ENCODE measurements at regions not wholly inside any gene's neighbourhood (a gene's known extent, or its start where the extent isn't known, plus 50 kb on each side); places are given as distances from the start of the nearest gene placed in this dataset.

- CTCF ChIA-PET, result no interaction called here
- POLR2A ChIA-PET, result no interaction called here
- Mint-ChIP-seq H3K27ac (no peak overlapping the region), H3K36me3 (no peaks in the 10 kb centered on the region), H3K9me3 (peaks cover 9% of the 10 kb centered on the region), H3K4me3 (no peak overlapping the region), H3K4me1 (peaks cover 7% of the 10 kb centered on the region), H3K27me3 (ENCODE audit: low read depth) (no peaks in the 10 kb centered on the region)
- no peak for DNase-seq (ENCODE audit: low spot score)
- ATAC-seq, result no peak
- TF ChIP-seq TEAD4 (CRISPR knock-in tag; IDR thresholded peaks at IDR 0.05) (no peak), TEAD1 (CRISPR knock-in tag; IDR thresholded peaks at IDR 0.05) (no peak), TP53 (CRISPR knock-in tag; IDR thresholded peaks at IDR 0.05) (no peak), ZNF532 (CRISPR knock-in tag; IDR thresholded peaks at IDR 0.05; ENCODE audit: borderline replicate concordance) (no peak), FOXK1 (CRISPR knock-in tag; IDR thresholded peaks at IDR 0.05) (no peak), TCF7 (CRISPR knock-in tag; IDR thresholded peaks at IDR 0.05; ENCODE audit: low read depth) (no peak), JAZF1 (CRISPR knock-in tag; IDR thresholded peaks at IDR 0.05) (no peak), CREM (CRISPR knock-in tag; IDR thresholded peaks at IDR 0.05) (no peak), ELF4 (CRISPR knock-in tag; IDR thresholded peaks at IDR 0.05; ENCODE audit: low read depth) (no peak), EMX1 (CRISPR knock-in tag; IDR thresholded peaks at IDR 0.05) (no peak), IRF1 (CRISPR knock-in tag; IDR thresholded peaks at IDR 0.05) (no peak), NFATC4 (CRISPR knock-in tag; IDR thresholded peaks at IDR 0.05) (no peak), ZNF219 (CRISPR knock-in tag; IDR thresholded peaks at IDR 0.05; ENCODE audit: borderline replicate concordance) (no peak), FOXP1 (CRISPR knock-in tag; IDR thresholded peaks at IDR 0.05; ENCODE audit: borderline replicate concordance) (no peak)
- TF ChIP-seq, protein P1, sequence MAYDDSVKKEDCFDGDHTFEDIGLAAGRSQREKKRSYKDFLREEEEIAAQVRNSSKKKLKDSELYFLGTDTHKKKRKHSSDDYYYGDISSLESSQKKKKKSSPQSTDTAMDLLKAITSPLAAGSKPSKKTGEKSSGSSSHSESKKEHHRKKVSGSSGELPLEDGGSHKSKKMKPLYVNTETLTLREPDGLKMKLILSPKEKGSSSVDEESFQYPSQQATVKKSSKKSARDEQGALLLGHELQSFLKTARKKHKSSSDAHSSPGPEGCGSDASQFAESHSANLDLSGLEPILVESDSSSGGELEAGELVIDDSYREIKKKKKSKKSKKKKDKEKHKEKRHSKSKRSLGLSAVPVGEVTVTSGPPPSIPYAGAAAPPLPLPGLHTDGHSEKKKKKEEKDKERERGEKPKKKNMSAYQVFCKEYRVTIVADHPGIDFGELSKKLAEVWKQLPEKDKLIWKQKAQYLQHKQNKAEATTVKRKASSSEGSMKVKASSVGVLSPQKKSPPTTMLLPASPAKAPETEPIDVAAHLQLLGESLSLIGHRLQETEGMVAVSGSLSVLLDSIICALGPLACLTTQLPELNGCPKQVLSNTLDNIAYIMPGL (CRISPR knock-in tag; IDR thresholded peaks at IDR 0.05), result no peak
- TF ChIP-seq, protein P2, sequence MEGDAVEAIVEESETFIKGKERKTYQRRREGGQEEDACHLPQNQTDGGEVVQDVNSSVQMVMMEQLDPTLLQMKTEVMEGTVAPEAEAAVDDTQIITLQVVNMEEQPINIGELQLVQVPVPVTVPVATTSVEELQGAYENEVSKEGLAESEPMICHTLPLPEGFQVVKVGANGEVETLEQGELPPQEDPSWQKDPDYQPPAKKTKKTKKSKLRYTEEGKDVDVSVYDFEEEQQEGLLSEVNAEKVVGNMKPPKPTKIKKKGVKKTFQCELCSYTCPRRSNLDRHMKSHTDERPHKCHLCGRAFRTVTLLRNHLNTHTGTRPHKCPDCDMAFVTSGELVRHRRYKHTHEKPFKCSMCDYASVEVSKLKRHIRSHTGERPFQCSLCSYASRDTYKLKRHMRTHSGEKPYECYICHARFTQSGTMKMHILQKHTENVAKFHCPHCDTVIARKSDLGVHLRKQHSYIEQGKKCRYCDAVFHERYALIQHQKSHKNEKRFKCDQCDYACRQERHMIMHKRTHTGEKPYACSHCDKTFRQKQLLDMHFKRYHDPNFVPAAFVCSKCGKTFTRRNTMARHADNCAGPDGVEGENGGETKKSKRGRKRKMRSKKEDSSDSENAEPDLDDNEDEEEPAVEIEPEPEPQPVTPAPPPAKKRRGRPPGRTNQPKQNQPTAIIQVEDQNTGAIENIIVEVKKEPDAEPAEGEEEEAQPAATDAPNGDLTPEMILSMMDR (IDR thresholded peaks at IDR 0.05), result no peak
- TF ChIP-seq, protein P3, sequence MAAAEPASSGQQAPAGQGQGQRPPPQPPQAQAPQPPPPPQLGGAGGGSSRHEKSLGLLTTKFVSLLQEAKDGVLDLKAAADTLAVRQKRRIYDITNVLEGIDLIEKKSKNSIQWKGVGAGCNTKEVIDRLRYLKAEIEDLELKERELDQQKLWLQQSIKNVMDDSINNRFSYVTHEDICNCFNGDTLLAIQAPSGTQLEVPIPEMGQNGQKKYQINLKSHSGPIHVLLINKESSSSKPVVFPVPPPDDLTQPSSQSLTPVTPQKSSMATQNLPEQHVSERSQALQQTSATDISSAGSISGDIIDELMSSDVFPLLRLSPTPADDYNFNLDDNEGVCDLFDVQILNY (CRISPR knock-in tag; IDR thresholded peaks at IDR 0.05), result no peak
Observed at GRCh38 chr1:191866155-191866554, 292.1 kb upstream of the RGS18 start.

GRCh38 chr1:191869790-191870312 lies 288.4 kb upstream of the RGS18 start:
- POLR2A ChIA-PET, result no interaction called here
- TF ChIP-seq ETV6 (CRISPR knock-in tag; IDR thresholded peaks at IDR 0.05), result no peak
- no peak for TF ChIP-seq OVOL2 (CRISPR knock-in tag; IDR thresholded peaks at IDR 0.05; ENCODE audit: borderline replicate concordance)
- TF ChIP-seq GABPB1 (CRISPR knock-in tag; IDR thresholded peaks at IDR 0.05), result no peak
- TF ChIP-seq ZBTB43 (CRISPR knock-in tag; IDR thresholded peaks at IDR 0.05), result no peak
- H3K4me3 Mint-ChIP-seq, result no peak overlapping the region
- no peak for DNase-seq (ENCODE audit: low spot score)
- H3K27me3 Mint-ChIP-seq (ENCODE audit: low read depth), result no peaks in the 10 kb centered on the region
- no peaks in the 10 kb centered on the region for H3K9me3 Mint-ChIP-seq
- H3K36me3 Mint-ChIP-seq, result no peaks in the 10 kb centered on the region
- CTCF ChIA-PET, result no interaction called here
- no peak overlapping the region for H3K27ac Mint-ChIP-seq
- ATAC-seq, result no peak
- H3K4me1 Mint-ChIP-seq, result peaks cover 9% of the 10 kb centered on the region
